Fibroblast of skin of right quadriceps (primary cell): ENCODE measurements at regions not wholly inside any gene's neighbourhood (a gene's known extent, or its start where the extent isn't known, plus 50 kb on each side); places are given as distances from the start of the nearest gene placed in this dataset.

Source experiments
- DNase-seq: peaks from one replicate; pipeline ENCODE4 v3.0.0-alpha.2; 2013

DNA sequence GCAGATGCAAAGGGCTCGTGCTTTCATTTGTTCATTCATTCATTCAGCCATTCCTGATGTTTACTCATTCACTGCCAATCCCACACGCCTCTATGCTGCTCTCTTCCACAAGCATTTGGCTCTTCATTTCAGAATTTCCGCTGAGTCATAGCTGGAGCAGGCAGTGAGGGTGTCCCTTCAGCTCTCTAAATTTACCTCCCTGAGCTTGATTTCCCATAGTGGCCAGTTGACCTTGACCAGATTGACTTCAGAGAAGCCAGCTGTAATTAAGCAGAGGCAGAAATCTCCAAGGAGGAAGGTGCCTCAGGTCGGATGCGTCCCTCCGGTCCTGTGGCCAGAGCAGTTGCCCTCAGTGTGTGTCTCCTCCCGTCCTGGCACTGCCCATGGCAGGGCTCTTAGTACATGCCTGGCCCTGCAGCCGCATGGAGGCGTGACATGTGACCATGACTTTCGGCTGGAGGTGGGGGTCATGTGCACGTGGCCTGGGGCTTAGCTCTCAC lies 267.2 kb upstream of the ECI2 start:
- DNase-seq, result peak; percentile 75

GRCh38 chr6:4401408-4402368 lies 266.3 kb upstream of the ECI2 start:
- no peak for DNase-seq

DNA sequence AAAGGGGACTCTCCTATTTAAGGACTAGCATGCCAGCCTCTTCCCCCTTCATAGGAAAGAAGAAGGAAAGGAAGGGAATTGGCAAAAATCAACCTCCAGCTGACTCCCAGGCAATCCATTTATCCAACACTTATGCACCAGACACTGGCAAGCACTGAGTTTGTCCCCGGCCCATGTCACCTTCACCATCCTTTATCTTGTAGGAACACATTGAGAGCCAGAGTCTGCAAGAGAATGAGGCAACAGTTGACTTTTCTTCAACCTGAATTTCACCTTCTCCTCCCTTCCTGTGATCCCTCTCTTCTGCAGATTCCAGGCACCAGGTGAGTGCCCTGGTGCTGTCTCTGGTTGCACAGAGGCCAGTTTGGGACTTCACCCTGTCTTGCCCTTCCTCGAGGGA lies 264.3 kb upstream of the ECI2 start:
- no peak for DNase-seq

GRCh38 chr6:4398791-4399190 lies 263.4 kb upstream of the ECI2 start:
- peak; percentile 9 for DNase-seq

- no peak for DNase-seq
These were observed 261.9 kb upstream of the ECI2 start for GRCh38 chr6:4397307-4397706.

DNA sequence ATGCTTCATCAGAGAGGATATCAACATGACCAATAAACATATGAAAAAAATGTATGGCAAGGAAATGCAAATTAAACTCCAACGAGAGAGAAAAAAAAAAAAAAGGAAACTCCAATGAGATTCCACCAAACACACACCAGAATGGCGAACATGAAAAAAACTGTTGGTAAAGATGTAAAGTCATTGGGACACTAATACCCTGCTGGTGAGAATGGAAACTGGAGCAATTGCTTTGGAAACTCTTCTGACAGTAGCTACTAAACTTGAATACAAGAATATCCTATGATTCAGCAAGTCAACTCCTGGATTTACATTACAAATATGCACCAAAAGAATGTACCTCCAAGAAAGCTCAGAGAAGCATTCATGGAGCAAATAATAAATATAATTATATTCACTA lies 260.7 kb upstream of the ECI2 start:
- DNase-seq, result no peak

DNA sequence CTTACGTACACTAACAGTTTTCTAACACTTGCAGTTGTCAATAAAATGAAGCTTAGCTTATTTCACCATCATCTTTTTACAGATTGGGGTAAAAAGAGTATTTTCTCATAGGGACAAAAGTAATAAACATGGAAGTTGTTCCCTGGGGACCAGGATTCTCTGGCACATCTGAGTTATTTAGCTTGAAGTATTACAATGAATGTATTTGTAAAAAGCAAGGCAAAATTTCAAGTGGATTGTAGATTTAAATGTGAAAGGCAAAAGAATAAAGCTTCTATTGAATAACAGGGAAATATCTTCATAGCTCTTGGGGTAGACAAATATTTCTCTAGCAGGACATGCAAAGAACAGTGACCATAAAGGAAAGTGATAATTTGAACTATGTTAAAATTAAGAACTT lies 260.0 kb upstream of the ECI2 start:
- DNase-seq, result no peak

- no peak for DNase-seq
These were observed 259.4 kb upstream of the ECI2 start for GRCh38 chr6:4394786-4395185.

GRCh38 chr6:4388675-4389074 lies 253.3 kb upstream of the ECI2 start:
- DNase-seq, result no peak

- no peak for DNase-seq
These were observed 249.3 kb upstream of the ECI2 start for GRCh38 chr6:4384656-4385055.

- no peak for DNase-seq
These were observed 248.7 kb upstream of the ECI2 start for GRCh38 chr6:4383910-4384638.

GRCh38 chr6:4382362-4382853 lies 247.0 kb upstream of the ECI2 start:
- DNase-seq, result no peak

DNA sequence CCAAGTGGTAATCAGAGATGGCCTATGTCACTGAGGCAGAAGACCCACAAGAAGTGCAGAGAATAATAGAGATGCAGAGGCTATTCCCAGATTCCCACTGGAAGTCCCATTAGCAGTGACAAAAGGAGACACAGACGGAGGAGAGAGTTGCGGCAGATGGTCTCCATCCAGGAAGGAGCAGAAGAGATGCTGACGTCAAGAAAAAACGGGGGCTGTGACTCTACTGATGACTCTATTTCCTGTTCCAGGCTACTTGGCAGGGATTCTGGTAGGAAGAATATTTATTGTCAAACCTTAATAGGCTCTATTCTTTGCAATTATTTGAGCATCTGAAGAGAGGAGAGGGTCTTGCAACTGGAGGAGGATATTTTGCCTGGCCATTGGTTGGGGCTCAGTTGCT lies 246.0 kb upstream of the ECI2 start:
- DNase-seq, result peak; percentile 62

GRCh38 chr6:4380881-4381281 lies 245.5 kb upstream of the ECI2 start:
- no peak for DNase-seq

DNA sequence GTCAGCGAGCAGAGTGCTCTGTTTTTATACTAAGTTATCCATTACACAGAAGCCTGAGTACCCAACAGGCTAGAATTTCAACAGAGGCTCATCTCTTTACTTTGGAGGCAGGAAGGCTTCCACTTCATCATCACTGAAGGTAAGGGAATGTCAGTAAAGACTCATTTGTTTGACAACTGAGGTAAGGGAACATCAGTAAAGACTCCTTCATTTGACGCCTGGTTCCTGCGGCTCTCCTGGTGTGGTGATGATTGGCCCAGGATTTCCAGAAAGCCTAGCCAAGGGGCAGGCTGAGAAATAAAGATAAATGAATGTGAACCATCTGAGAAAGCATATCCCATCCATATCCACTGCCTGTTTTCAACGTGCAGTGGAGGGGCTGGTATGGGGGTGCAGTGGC lies 244.6 kb upstream of the ECI2 start:
- DNase-seq, result no peak

GRCh38 chr6:4378319-4378996 lies 243.1 kb upstream of the ECI2 start:
- no peak for DNase-seq

DNA sequence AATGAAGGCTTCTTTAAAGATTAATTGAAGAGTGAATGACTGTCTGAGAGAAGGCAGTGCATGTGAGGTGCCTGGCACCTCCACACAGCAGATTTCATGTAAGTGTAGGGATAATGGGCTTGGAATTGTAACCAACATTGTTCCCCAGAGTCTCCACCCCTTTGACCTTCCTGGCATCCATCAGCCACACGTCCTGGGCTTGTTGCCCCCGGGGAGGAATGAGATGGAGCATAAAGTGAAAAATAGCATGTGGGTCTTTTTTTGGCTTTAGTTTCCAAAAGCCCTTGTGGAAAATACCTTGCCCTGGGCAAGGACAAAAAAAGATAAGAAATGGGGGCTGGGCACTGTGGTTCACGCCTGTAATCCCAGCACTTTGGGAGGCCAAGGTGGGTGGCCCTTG lies 242.2 kb upstream of the ECI2 start:
- DNase-seq, result no peak

GRCh38 chr6:4374216-4374615 lies 238.8 kb upstream of the ECI2 start:
- DNase-seq, result no peak

GRCh38 chr6:4372866-4373265 lies 237.5 kb upstream of the ECI2 start:
- no peak for DNase-seq

- peak; percentile 86 for DNase-seq
These were observed 236.0 kb upstream of the ECI2 start for GRCh38 chr6:4371207-4371921.

DNA sequence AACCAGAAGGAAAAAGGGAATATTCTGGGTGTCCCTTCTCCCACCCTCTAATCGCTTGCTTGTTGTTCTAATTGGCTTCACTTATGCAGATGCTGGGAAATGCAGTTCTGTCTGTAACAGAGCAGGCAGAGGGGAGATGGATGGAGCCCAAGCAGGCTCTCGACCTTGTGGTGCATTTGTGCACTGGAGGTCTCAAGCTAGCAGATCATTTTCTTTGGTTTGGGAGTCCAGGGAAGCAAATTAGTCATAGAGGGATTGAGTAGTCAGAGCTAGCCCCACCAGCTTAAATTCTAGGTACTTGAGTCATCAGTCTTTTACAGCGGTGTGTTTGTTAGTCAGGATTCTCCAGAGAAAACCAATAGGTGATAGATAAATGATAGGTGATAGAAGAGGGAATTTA lies 234.7 kb upstream of the ECI2 start:
- peak; percentile 95 for DNase-seq

DNA sequence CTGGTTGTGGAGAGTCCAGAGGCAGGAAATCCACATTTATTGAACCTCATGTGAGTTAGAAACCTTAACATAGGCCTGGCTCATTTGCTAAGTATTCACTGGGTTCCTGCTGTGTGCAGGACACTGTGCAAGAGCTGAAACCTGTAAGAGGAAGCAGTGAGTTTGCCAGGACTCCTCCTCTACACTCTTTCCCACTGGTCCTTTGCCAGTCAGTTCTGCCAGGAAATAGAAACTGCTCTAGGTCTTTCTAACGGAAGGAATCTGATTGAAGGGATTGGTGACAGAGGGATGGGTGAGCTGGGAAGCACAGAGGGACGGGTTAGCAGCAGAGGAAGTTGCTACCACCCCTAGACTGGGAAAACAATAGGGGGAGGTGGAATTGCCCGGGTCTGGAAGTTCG lies 234.2 kb upstream of the ECI2 start:
- peak; percentile 75 for DNase-seq

DNA sequence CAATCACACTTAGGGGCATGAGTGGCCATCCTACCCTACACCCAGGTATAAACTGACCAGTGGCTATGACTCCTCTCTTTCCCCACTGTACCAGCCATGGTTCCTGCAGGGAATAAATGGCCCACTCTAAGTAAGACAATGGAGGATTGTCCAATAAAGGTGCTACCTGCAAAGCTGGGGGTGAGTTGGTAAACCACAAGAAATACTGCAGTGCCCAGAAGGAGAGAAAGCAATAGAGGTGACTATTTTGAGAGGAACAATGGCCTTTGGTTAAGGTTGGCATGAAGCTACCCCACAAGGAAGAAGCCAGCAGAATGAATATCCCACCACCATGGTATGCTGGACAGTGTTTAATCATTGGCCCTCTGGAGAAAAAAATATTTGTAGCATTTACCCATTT lies 233.3 kb upstream of the ECI2 start:
- no peak for DNase-seq
